Astrocyte of the hippocampus (primary cell): ENCODE measurements at regions not wholly inside any gene's neighbourhood (a gene's known extent, or its start where the extent isn't known, plus 50 kb on each side); places are given as distances from the start of the nearest gene placed in this dataset.

Experiments used
- DNase-seq: peaks from one replicate; pipeline ENCODE4 v3.0.0; 2011; ENCODE audit warnings: low read depth, low spot score

DNA sequence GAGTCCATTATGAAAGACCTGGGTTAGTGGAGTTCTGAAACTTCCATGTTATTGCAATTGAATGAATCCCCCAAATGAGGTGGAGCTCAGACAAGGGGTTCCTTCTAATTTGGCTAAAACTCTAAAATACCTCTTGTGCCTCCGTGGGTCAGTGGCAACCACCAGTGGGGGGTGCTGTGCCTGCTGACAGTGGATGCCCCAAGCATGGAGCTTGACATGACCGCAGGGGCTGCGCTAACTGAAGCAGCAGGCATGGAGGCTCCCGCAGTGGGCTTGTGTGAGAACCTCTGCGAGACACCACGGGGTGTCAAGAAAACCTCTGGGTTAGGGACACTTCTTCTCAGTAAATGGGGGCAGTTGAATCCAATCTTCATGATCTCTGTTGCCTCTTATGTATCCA lies 200.5 kb downstream of the DRD1 start:
- DNase-seq, result no peak

DNA sequence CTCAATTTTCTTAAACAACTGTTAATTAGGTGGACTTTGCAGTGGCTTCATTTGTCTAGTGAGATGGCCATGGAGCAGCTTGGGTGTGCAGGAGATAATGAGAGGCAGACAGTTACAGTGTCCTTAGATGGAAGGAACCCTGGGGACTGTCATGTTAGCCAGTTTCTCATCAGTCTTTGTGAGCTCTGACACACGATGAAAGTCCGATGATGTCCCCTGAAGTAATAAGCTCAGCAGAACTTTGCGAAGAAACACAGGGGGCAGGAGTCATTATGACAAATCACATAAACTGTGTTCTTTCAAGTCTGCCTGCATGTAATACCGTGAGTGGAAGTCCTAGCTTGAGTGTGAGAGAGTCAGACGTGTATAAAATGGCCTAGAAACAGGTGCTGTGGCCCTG lies 201.8 kb downstream of the DRD1 start:
- no peak for DNase-seq

DNA sequence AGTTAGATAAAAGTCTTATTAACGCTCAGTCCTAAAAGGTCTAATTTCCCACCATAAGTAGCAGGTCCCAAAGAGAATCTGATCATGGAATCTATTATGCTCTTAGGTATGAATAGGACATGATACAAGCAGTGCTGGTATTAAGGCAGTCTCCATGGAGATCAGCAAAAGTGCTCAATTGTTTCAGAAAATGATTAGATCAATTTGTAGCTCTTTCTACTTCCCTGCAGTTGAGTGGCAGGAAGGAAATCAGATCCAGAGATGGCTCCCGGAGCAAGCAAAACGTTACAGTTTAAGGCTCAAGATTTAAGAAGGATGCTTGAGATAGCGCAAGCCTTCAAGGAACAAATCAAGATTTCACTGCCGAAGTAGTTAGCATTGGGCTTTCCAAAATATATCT lies 205.7 kb downstream of the DRD1 start:
- DNase-seq, result no peak

GRCh38 chr5:175236176-175236575 lies 207.8 kb downstream of the DRD1 start:
- DNase-seq, result no peak

DNA sequence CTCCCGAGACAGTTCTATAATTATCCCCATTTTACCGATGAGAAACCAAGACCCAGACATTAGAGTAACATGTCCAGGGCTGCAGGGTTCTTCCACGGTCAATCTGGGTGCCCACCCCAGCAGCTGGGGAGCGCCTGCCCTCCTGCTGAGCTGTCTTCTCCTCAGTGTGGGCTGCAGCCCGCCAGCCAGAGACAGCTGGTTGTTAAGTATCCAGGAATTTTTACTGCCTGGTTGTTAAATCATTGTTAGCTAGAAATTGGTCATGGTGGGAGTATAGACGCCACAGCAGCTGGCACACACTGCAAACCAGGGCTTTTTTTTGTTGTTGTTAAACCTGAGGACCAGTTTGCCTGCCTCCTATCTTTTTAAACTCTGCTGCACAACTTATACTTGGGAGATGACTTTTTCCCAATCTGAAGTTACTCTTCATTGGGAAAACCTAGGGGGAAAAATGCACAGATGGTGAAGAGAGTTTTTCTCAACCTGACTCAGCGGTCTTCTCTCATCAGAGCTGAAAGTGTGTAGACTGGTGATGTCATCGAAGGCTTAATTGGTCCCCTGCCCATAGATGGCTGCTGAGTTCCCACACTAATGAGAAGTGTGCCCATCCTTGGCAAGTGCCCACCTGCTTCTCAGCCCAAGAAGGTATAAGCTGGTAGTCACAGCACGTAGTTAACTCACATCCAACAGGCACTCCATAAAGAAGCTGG lies 208.6 kb downstream of the DRD1 start:
- peak; percentile 23 for DNase-seq

DNA sequence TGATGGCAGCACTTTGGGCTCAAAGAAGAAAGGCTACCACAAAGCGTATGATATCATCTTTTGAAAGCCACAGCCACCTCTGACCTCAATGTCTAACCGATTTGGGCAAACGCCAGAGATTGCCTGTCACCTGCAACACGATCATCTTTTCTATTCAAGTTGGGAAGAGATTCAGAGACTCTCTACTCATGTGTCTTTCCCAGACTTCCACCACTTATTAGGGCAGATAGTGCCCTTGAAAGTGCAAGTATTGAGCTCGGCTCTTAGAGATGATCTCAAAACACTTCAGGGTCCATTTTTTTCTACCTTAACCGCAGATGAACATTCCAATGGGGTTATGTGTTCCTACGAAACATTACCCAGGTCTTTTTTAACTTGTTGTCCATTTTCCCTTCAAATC lies 213.7 kb downstream of the DRD1 start:
- DNase-seq, result no peak

- DNase-seq, result no peak
Measured at GRCh38 chr5:175226506-175226905, 217.5 kb downstream of the DRD1 start.

DNA sequence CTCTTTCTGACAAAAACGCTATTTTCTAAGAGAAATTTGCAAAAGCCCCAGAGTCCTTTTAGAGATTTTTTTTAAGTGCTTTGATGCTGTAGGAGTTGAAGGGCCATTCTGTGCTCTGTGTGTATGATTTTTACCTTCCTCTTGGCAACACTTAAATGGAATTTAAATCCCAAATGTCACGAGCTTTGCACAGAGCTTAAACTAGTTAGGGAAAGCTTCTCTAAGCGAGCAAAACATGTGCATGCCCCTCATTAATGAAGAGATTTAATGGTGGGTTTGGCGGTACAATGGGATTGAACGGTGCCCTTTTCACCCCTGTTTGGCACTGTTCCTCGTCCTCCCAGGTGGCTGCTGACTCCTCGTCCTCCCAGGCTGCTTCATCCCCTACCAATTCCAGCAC lies 220.7 kb downstream of the DRD1 start:
- DNase-seq, result no peak

- DNase-seq, result no peak
Measured at GRCh38 chr5:175222621-175223020, 221.4 kb downstream of the DRD1 start.

DNA sequence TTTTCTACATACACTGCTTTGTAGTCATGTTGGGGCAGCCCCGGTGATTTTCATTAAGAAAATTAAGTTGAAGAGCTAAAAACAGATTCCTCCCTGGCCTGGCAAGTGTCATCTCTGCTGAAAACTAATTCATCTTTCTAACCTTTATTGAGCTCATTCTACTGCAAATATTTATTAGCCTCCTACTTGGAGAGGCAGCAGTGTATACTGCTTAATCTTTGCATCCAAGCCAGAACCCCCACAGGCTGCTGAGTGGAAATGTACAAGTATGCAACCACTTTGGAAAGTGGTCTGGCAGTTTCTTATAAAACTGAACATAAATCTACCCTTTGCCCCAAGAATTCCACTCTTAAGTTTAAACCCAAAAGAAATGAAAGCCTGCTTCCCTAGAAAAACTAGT lies 223.4 kb downstream of the DRD1 start:
- DNase-seq, result no peak

DNA sequence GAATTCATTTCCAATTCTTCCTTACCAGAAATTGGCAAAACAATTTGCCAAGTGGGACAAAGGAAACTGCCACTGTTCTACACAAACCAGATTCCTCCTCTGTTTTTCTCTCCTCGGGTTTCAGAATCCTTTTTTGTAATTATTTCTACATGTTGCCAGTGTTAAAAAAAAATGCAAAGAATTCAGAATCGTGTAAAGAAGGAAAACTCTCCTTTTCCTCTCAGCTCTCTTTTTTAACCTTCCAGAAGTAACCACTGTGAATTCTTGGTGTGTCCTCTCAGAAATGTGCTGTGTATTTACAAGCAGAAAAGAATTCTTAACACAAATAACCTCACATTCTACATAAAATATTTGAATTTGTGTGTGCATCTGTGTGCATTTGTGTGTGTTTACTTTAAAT lies 224.6 kb downstream of the DRD1 start:
- peak; percentile 37 for DNase-seq

- DNase-seq, result peak; percentile 76
Measured at GRCh38 chr5:175216991-175217390, 227.0 kb downstream of the DRD1 start.

GRCh38 chr5:175215906-175216305 lies 228.1 kb downstream of the DRD1 start:
- no peak for DNase-seq

GRCh38 chr5:175214152-175214551 lies 229.8 kb downstream of the DRD1 start:
- peak; percentile 94 for DNase-seq

DNA sequence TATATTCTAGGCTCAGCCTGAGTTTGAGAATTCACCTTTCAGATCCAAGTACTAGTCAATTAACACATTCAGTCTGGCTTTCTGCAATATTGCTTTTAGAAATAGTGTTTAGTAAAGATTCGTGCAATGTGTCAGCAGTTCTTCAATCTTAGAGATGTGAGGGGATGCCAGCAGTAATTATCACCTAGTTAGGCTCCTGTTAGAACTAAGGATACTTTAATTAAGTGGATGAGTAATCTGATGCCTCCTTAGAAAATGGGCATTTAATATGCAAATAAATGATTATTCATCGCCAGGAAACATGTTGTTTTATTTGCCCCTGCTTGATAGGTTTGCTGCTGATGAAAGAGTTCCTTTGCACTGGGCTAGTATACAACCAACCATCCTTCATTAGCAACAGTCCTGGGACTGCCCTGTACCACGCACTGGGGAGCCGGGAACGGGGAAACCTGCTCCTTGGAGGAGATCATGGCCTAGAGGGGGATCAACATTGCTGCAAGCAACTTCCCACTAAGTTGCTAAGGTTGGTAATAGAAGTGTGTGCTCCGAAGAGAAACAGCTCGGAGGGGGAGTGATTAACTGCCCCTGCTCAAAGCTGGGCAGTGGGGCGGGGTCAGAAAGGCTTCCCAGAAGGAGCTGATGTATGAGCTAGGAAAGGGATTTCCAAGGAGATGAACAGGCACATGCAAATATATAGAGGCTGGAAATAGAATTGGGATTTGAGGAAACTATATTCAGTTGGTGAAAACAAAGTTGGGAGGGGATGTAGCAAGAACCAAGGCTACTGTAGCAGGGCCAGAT lies 231.8 kb downstream of the DRD1 start:
- DNase-seq, result no peak

DNA sequence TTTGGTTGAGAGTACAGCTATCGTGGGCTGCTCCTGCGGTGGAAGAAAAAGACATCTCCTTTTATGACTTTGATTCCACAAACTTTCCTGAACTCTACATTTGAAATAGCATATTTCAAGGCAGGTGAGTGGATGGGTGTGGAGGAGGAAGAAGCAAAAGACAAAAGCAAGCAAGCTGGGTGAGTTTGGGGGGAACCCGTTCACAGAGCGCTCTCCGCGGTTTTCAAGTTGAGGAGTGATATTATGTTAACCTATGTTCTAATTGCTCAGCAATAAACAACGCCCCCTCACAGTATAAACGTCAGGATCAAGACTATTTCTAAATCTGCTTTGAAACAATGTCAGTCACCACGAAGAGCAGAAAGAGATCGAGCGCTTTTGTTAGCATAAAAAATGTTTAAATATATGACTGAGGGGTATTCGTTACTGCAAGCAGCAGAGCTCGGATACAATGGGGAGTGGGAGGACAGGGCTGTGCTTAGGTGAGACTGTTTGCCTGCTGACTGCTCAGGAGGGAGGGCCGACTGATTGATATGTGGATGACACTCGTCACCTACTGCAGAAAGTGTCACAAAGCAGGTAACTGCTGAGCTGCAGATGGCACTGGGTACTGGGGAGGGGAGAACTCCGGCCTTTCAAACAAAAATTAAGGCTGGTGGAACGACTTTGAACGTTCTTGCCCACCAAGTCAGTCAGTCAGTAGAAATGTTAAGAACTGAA lies 236.5 kb downstream of the DRD1 start:
- no peak for DNase-seq

GRCh38 chr5:175206669-175207068 lies 237.3 kb downstream of the DRD1 start:
- peak; percentile 26 for DNase-seq

GRCh38 chr5:175202463-175203068 lies 241.4 kb downstream of the DRD1 start:
- peak; percentile 92 for DNase-seq

- no peak for DNase-seq
Measured at GRCh38 chr5:175201393-175201792, 242.6 kb downstream of the DRD1 start.

- no peak for DNase-seq
Measured at GRCh38 chr5:175195698-175196656, 248.0 kb downstream of the DRD1 start.

DNA sequence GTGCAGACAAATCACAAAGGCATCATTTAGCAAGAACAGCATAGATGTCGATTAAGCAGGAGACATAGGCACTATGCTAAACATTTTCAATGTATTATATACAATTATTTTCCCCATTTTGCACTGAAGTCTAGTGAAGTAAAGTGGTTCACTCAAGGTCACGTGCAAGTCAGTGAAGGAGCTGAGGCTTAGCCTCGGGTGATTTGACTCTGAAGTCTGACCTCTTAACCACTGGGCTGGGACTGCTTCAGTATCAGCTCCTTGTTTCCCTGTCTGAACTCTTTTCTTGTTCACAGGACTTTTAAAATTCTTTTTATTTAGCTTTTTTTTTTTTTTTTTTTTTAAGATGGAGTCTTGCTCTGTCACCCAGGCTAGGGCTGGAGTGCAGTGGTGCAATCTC lies 262.7 kb downstream of the DRD1 start:
- no peak for DNase-seq
